ENCODE measurements at regions not wholly inside any gene's neighbourhood (a gene's known extent, or its start where the extent isn't known, plus 50 kb on each side); places are given as distances from the start of the nearest gene placed in this dataset.

DNA sequence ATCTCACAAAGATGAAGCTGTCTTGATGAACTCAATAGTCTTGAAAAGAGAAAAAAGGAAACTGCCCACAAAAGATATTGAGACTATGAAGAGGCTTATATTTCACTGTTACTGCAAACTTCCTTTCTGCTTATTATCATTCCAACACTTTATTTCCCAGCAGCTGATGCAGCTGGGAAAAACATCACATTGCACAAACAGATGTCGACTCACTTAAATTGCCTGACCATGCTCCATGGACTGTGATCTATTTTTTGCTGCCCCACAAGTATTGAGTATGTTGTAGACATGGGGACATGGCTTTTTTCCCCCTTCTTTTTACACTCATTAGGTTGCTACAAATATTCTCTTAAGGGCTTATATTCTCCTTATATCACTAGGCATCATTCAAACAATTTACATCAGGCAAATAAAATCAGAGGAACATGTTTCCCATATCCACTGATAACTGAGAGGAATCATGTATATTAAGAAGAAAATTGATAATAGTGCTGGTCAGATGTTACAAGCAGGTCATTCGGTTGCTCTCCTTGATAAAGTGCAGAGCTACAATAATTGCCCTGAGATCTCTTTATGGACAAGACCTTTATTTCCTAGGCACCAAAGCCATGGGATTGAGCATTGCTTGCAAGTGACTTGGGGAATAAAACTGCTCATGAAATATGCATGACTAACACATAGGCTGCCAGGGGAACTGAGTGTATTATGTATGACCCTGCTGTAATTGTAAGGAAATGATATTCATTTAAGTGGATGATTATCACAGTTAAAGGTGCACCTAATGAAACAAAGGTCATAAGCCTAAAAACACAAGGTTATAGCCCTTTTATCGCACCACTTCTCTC, 509.9 kb downstream of the ZNF608 start:
- POLR2A ChIA-PET = no interaction called here
- Histone ChIP-seq H3K9ac (ENCODE audit: insufficient read depth, low read depth, low read length) (no peak overlapping the region), H3K27me3 (ENCODE audit: control insufficient read depth in 1 of 2, insufficient read depth in 2 of 2, low read length in 2 of 2) (no peaks in the 10 kb centered on the region), H3K27ac (ENCODE audit: extremely low read length, insufficient read depth, low read length) (no peak overlapping the region), H3K9me3 (ENCODE audit: low read length) (no peaks in the 10 kb centered on the region), H3K36me3 (replicated peaks in 1 of 2; ENCODE audit: control insufficient read depth in 1 of 2, insufficient read depth in 2 of 2, low read length in 2 of 2) (no peaks in the 10 kb centered on the region), H3K79me2 (ENCODE audit: insufficient read depth, low read length) (no peaks in the 10 kb centered on the region), H3K4me1 (ENCODE audit: insufficient read depth, low read length) (peaks cover 7% of the 10 kb centered on the region; the same call in 1 of the 2 replicates), H2AFZ (ENCODE audit: low read length) (no peak overlapping the region), H3K4me2 (ENCODE audit: low read depth, low read length) (no peak overlapping the region), H4K20me1 (ENCODE audit: insufficient read depth, low read length) (no peaks in the 10 kb centered on the region), H3K4me3 (replicated peaks in 1 of 3; ENCODE audit: insufficient read depth in 1 of 3, low read depth in 2 of 3, low read length in 3 of 3) (no peak overlapping the region)
- ATAC-seq (no peak), FAIRE-seq (no peak), DNase-seq (ENCODE audit: low spot score) (no peak)
- no TSS peak for BruUV-seq (replicated peaks)
- intact Hi-C loops (cut with micrococcal nuclease; ENCODE audit: unreplicated experiment) (no loop called here), in situ Hi-C loops (cut with HindIII; ENCODE audit: extremely low pct_ligation_motif_present, low pct_unique_long_range_greater_than_20kb) (no loop called here)
- CTCF ChIA-PET (ENCODE audit: low intra/inter-chr PET ratio, low total read pairs) = no interaction called here
- TF ChIP-seq SIX1 (CRISPR knock-in tag; IDR thresholded peaks at IDR 0.05; ENCODE audit: borderline replicate concordance) (no peak), RARG (CRISPR knock-in tag; IDR thresholded peaks at IDR 0.05; ENCODE audit: low read depth) (no peak), MED8 (CRISPR knock-in tag; IDR thresholded peaks at IDR 0.05; ENCODE audit: insufficient replicate concordance) (no peak)
- TF ChIP-seq, protein P1, sequence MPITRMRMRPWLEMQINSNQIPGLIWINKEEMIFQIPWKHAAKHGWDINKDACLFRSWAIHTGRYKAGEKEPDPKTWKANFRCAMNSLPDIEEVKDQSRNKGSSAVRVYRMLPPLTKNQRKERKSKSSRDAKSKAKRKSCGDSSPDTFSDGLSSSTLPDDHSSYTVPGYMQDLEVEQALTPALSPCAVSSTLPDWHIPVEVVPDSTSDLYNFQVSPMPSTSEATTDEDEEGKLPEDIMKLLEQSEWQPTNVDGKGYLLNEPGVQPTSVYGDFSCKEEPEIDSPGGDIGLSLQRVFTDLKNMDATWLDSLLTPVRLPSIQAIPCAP (CRISPR knock-in tag; IDR thresholded peaks at IDR 0.05; ENCODE audit: low read depth) = no peak
- TF ChIP-seq, protein P2, sequence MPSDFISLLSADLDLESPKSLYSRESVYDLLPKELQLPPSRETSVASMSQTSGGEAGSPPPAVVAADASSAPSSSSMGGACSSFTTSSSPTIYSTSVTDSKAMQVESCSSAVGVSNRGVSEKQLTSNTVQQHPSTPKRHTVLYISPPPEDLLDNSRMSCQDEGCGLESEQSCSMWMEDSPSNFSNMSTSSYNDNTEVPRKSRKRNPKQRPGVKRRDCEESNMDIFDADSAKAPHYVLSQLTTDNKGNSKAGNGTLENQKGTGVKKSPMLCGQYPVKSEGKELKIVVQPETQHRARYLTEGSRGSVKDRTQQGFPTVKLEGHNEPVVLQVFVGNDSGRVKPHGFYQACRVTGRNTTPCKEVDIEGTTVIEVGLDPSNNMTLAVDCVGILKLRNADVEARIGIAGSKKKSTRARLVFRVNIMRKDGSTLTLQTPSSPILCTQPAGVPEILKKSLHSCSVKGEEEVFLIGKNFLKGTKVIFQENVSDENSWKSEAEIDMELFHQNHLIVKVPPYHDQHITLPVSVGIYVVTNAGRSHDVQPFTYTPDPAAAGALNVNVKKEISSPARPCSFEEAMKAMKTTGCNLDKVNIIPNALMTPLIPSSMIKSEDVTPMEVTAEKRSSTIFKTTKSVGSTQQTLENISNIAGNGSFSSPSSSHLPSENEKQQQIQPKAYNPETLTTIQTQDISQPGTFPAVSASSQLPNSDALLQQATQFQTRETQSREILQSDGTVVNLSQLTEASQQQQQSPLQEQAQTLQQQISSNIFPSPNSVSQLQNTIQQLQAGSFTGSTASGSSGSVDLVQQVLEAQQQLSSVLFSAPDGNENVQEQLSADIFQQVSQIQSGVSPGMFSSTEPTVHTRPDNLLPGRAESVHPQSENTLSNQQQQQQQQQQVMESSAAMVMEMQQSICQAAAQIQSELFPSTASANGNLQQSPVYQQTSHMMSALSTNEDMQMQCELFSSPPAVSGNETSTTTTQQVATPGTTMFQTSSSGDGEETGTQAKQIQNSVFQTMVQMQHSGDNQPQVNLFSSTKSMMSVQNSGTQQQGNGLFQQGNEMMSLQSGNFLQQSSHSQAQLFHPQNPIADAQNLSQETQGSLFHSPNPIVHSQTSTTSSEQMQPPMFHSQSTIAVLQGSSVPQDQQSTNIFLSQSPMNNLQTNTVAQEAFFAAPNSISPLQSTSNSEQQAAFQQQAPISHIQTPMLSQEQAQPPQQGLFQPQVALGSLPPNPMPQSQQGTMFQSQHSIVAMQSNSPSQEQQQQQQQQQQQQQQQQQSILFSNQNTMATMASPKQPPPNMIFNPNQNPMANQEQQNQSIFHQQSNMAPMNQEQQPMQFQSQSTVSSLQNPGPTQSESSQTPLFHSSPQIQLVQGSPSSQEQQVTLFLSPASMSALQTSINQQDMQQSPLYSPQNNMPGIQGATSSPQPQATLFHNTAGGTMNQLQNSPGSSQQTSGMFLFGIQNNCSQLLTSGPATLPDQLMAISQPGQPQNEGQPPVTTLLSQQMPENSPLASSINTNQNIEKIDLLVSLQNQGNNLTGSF (CRISPR knock-in tag; IDR thresholded peaks at IDR 0.05) = no peak
- WGBS (ENCODE audit: low lambda C conversion rate) = 23% methylated on average over 3 of the region's 3 CpGs
